ENCODE measurements at regions not wholly inside any gene's neighbourhood (a gene's known extent, or its start where the extent isn't known, plus 50 kb on each side); places are given as distances from the start of the nearest gene placed in this dataset.
"Not testable (repeated sequence)": the region's sequence is repeated elsewhere in the genome, so short reads cannot be mapped to it uniquely, and the experiment has no call there.

GRCh38 chr2:52512760-52513159 lies 1254.8 kb upstream of the CHAC2 start:
- no peak for DNase-seq

GRCh38 chr2:52510432-52510831 lies 1257.2 kb upstream of the CHAC2 start:
- no peak for DNase-seq

GRCh38 chr2:52502476-52502860 lies 1265.1 kb upstream of the CHAC2 start:
- DNase-seq = no peak

- DNase-seq = no peak
Measured at GRCh38 chr2:52501715-52502475, 1265.7 kb upstream of the CHAC2 start.

- DNase-seq = no peak
Measured at GRCh38 chr2:52500561-52500960, 1267.0 kb upstream of the CHAC2 start.

- DNase-seq = no peak
Measured at GRCh38 chr2:52498077-52498750, 1269.4 kb upstream of the CHAC2 start.

GRCh38 chr2:52495816-52496215 lies 1271.8 kb upstream of the CHAC2 start:
- no peak for DNase-seq

GRCh38 chr2:52477166-52477565 lies 1290.4 kb upstream of the CHAC2 start:
- DNase-seq = no peak

GRCh38 chr2:52475590-52475989 lies 1292.0 kb upstream of the CHAC2 start:
- DNase-seq = no peak

- DNase-seq = no peak
Measured at GRCh38 chr2:52474091-52474490, 1293.5 kb upstream of the CHAC2 start.

- DNase-seq = no peak
Measured at GRCh38 chr2:52473526-52473925, 1294.1 kb upstream of the CHAC2 start.

- DNase-seq = not testable (repeated sequence)
Measured at GRCh38 chr2:52470457-52470856, 1297.1 kb upstream of the CHAC2 start.

GRCh38 chr2:52467189-52467588 lies 1300.4 kb upstream of the CHAC2 start:
- no peak for DNase-seq

- no peak for DNase-seq
Measured at GRCh38 chr2:52465287-52465686, 1302.3 kb upstream of the CHAC2 start.

- no peak for DNase-seq
Measured at GRCh38 chr2:52463457-52463856, 1304.1 kb upstream of the CHAC2 start.

- no peak for DNase-seq
Measured at GRCh38 chr2:52456561-52457377, 1310.8 kb upstream of the CHAC2 start.

- no peak for DNase-seq
Measured at GRCh38 chr2:52454962-52455361, 1312.6 kb upstream of the CHAC2 start.

GRCh38 chr2:52452201-52452600 lies 1315.4 kb upstream of the CHAC2 start:
- no peak for DNase-seq

- no peak for DNase-seq
Measured at GRCh38 chr2:52445686-52446085, 1321.9 kb upstream of the CHAC2 start.

GRCh38 chr2:52431352-52431760 lies 1336.2 kb upstream of the CHAC2 start:
- DNase-seq = no peak

- DNase-seq = no peak
Measured at GRCh38 chr2:52429740-52430139, 1337.9 kb upstream of the CHAC2 start.

GRCh38 chr2:52429171-52429570 lies 1338.4 kb upstream of the CHAC2 start:
- no peak for DNase-seq

- DNase-seq = no peak
Measured at GRCh38 chr2:52428224-52428623, 1339.4 kb upstream of the CHAC2 start.

- DNase-seq = no peak
Measured at GRCh38 chr2:52423655-52424054, 1343.9 kb upstream of the CHAC2 start.

All from T1000 (cell line).